ENCODE measurements at regions not wholly inside any gene's neighbourhood (a gene's known extent, or its start where the extent isn't known, plus 50 kb on each side); places are given as distances from the start of the nearest gene placed in this dataset.

- Histone ChIP-seq H3K4me1 (ENCODE audit: control insufficient read depth in 2 of 2, insufficient read depth in 1 of 2, low read depth in 1 of 2, low read length in 2 of 2) (peaks cover 3 to 5% of the 10 kb centered on the region in 2 donors), H2BK120ac (ENCODE audit: low read depth, low read length) (no peak overlapping the region), H3K79me1 (ENCODE audit: low read depth, low read length) (no peaks in the 10 kb centered on the region), H3K4ac (ENCODE audit: low read length) (no peak overlapping the region), H2BK12ac (ENCODE audit: low read length) (no peak overlapping the region), H3K4me2 (ENCODE audit: insufficient read depth, low read length, poor library complexity, severe bottlenecking) (no peak overlapping the region), H3K4me3 (ENCODE audit: low read length in 2 of 2) (no peak overlapping the region), H2AK5ac (ENCODE audit: low read depth, low read length) (no peak overlapping the region), H4K8ac (ENCODE audit: low read depth, low read length) (no peak overlapping the region), H3K9ac (ENCODE audit: low read depth, low read length, poor library complexity) (no peak overlapping the region), H2BK15ac (ENCODE audit: low read length) (no peak overlapping the region), H3K36me3 (replicated peaks in 1 of 2; ENCODE audit: control insufficient read depth in 2 of 2, insufficient read depth in 2 of 2, low read length in 2 of 2) (no peaks in the 10 kb centered on the region), H3K27ac (replicated peaks; ENCODE audit: low read length) (no peak overlapping the region), H2AFZ (ENCODE audit: low read length) (peak overlapping the region; percentile 10), H3K27me3 (ENCODE audit: control insufficient read depth in 3 of 3, insufficient read depth in 3 of 3, low read depth in 1 of 3, low read length in 3 of 3) (no peaks in the 10 kb centered on the region), H3K14ac (ENCODE audit: low read length) (no peak overlapping the region), H3K18ac (ENCODE audit: low read length) (no peak overlapping the region), H3K23ac (ENCODE audit: low read depth, low read length, poor library complexity) (no peak overlapping the region), H4K91ac (ENCODE audit: low read depth, low read length, poor library complexity) (no peak overlapping the region), H2BK5ac (ENCODE audit: low read length) (no peak overlapping the region), H3K9me3 (replicated peaks in 1 of 2; ENCODE audit: control insufficient read depth in 2 of 2, insufficient read depth in 1 of 2, low read depth in 1 of 2, low read length in 2 of 2) (no peaks in the 10 kb centered on the region)
- no CpG with 5 or more reads among the region's 7 CpGs for WGBS, 2 donors (ENCODE audit: extremely low coverage in 2 of 2, insufficient read length in 2 of 2, insufficient replicate concordance in 1 of 2)
- no peak for DNase-seq (ENCODE audit: low spot score)
Measured at GRCh38 chr13:33918199-33918932, 100.4 kb downstream of the RFC3 start.

- Histone ChIP-seq H2AFZ (ENCODE audit: low read length) (no peak overlapping the region), H2BK120ac (ENCODE audit: low read depth, low read length) (no peak overlapping the region), H2AK5ac (ENCODE audit: low read depth, low read length) (no peak overlapping the region), H3K4me3 (ENCODE audit: low read length in 2 of 2) (no peak overlapping the region), H3K4me2 (ENCODE audit: insufficient read depth, low read length, poor library complexity, severe bottlenecking) (no peak overlapping the region), H3K4me1 (ENCODE audit: control insufficient read depth in 2 of 2, insufficient read depth in 1 of 2, low read depth in 1 of 2, low read length in 2 of 2) (peaks cover 3 to 5% of the 10 kb centered on the region in 2 donors), H3K27ac (replicated peaks; ENCODE audit: low read length) (no peak overlapping the region), H4K91ac (ENCODE audit: low read depth, low read length, poor library complexity) (no peak overlapping the region), H2BK12ac (ENCODE audit: low read length) (no peak overlapping the region), H3K36me3 (replicated peaks in 1 of 2; ENCODE audit: control insufficient read depth in 2 of 2, insufficient read depth in 2 of 2, low read length in 2 of 2) (no peaks in the 10 kb centered on the region), H3K79me1 (ENCODE audit: low read depth, low read length) (no peaks in the 10 kb centered on the region), H3K9me3 (replicated peaks in 1 of 2; ENCODE audit: control insufficient read depth in 2 of 2, insufficient read depth in 1 of 2, low read depth in 1 of 2, low read length in 2 of 2) (no peaks in the 10 kb centered on the region), H3K9ac (ENCODE audit: low read depth, low read length, poor library complexity) (no peak overlapping the region), H3K27me3 (ENCODE audit: control insufficient read depth in 3 of 3, insufficient read depth in 3 of 3, low read depth in 1 of 3, low read length in 3 of 3) (no peaks in the 10 kb centered on the region), H3K4ac (ENCODE audit: low read length) (no peak overlapping the region), H3K23ac (ENCODE audit: low read depth, low read length, poor library complexity) (no peak overlapping the region), H2BK15ac (ENCODE audit: low read length) (no peak overlapping the region), H3K18ac (ENCODE audit: low read length) (no peak overlapping the region), H2BK5ac (ENCODE audit: low read length) (no peak overlapping the region), H4K8ac (ENCODE audit: low read depth, low read length) (no peak overlapping the region), H3K14ac (ENCODE audit: low read length) (no peak overlapping the region)
- no CpG with 5 or more reads among the region's 3 CpGs for WGBS, 2 donors (ENCODE audit: extremely low coverage in 2 of 2, insufficient read length in 2 of 2, insufficient replicate concordance in 1 of 2)
- no peak for DNase-seq (ENCODE audit: low spot score)
Measured at GRCh38 chr13:33919120-33919519, 101.2 kb downstream of the RFC3 start.

- no peaks in the 10 kb centered on the region for H3K27me3 ChIP-seq (ENCODE audit: control insufficient read depth in 3 of 3, insufficient read depth in 3 of 3, low read depth in 1 of 3, low read length in 3 of 3)
- no peak overlapping the region for H3K4me3 ChIP-seq (ENCODE audit: low read length in 2 of 2)
- H2BK120ac ChIP-seq (ENCODE audit: low read depth, low read length): no peak overlapping the region
- no peak overlapping the region for H3K27ac ChIP-seq (replicated peaks; ENCODE audit: low read length)
- H3K4ac ChIP-seq (ENCODE audit: low read length): no peak overlapping the region
- H2AK5ac ChIP-seq (ENCODE audit: low read depth, low read length): no peak overlapping the region
- H2AFZ ChIP-seq (ENCODE audit: low read length): no peak overlapping the region
- H3K9ac ChIP-seq (ENCODE audit: low read depth, low read length, poor library complexity): no peak overlapping the region
- DNase-seq (ENCODE audit: low spot score): no peak
- no CpG with 5 or more reads among the region's 1 CpG for WGBS, 2 donors (ENCODE audit: extremely low coverage in 2 of 2, insufficient read length in 2 of 2, insufficient replicate concordance in 1 of 2)
- H3K79me1 ChIP-seq (ENCODE audit: low read depth, low read length): no peaks in the 10 kb centered on the region
- H4K8ac ChIP-seq (ENCODE audit: low read depth, low read length): no peak overlapping the region
- no peak overlapping the region for H2BK12ac ChIP-seq (ENCODE audit: low read length)
- H3K18ac ChIP-seq (ENCODE audit: low read length): no peak overlapping the region
- no peak overlapping the region for H2BK15ac ChIP-seq (ENCODE audit: low read length)
- H4K91ac ChIP-seq (ENCODE audit: low read depth, low read length, poor library complexity): no peak overlapping the region
- no peaks in the 10 kb centered on the region for H3K36me3 ChIP-seq (replicated peaks in 1 of 2; ENCODE audit: control insufficient read depth in 2 of 2, insufficient read depth in 2 of 2, low read length in 2 of 2)
- no peak overlapping the region for H3K4me2 ChIP-seq (ENCODE audit: insufficient read depth, low read length, poor library complexity, severe bottlenecking)
- H3K14ac ChIP-seq (ENCODE audit: low read length): no peak overlapping the region
- no peak overlapping the region for H3K23ac ChIP-seq (ENCODE audit: low read depth, low read length, poor library complexity)
- H3K9me3 ChIP-seq (replicated peaks in 1 of 2; ENCODE audit: control insufficient read depth in 2 of 2, insufficient read depth in 1 of 2, low read depth in 1 of 2, low read length in 2 of 2): no peaks in the 10 kb centered on the region
- H3K4me1 ChIP-seq (ENCODE audit: control insufficient read depth in 2 of 2, insufficient read depth in 1 of 2, low read depth in 1 of 2, low read length in 2 of 2): no peaks in the 10 kb centered on the region
- no peak overlapping the region for H2BK5ac ChIP-seq (ENCODE audit: low read length)
Measured at GRCh38 chr13:33925563-33925962, 107.6 kb downstream of the RFC3 start.

- DNase-seq (ENCODE audit: low spot score): no peak
- no CpG with 5 or more reads among the region's 1 CpG for WGBS, 2 donors (ENCODE audit: extremely low coverage in 2 of 2, insufficient read length in 2 of 2, insufficient replicate concordance in 1 of 2)
- no peaks in the 10 kb centered on the region for H3K79me1 ChIP-seq (ENCODE audit: low read depth, low read length)
Measured at GRCh38 chr13:33927315-33927714, 109.4 kb downstream of the RFC3 start.

More at GRCh38 chr13:33927315-33927714, 109.4 kb downstream of the RFC3 start:
- Histone ChIP-seq H3K14ac (ENCODE audit: low read length) (no peak overlapping the region), H3K23ac (ENCODE audit: low read depth, low read length, poor library complexity) (no peak overlapping the region), H3K18ac (ENCODE audit: low read length) (no peak overlapping the region), H2BK12ac (ENCODE audit: low read length) (no peak overlapping the region), H2BK15ac (ENCODE audit: low read length) (no peak overlapping the region), H3K27ac (replicated peaks; ENCODE audit: low read length) (peak overlapping the region; percentile 29), H3K4ac (ENCODE audit: low read length) (no peak overlapping the region), H2BK5ac (ENCODE audit: low read length) (no peak overlapping the region), H3K4me1 (ENCODE audit: control insufficient read depth in 2 of 2, insufficient read depth in 1 of 2, low read depth in 1 of 2, low read length in 2 of 2) (peaks cover 0 to 7% of the 10 kb centered on the region in 2 donors), H3K9me3 (replicated peaks in 1 of 2; ENCODE audit: control insufficient read depth in 2 of 2, insufficient read depth in 1 of 2, low read depth in 1 of 2, low read length in 2 of 2) (no peaks in the 10 kb centered on the region), H4K91ac (ENCODE audit: low read depth, low read length, poor library complexity) (no peak overlapping the region), H3K4me2 (ENCODE audit: insufficient read depth, low read length, poor library complexity, severe bottlenecking) (no peak overlapping the region), H3K4me3 (ENCODE audit: low read length in 2 of 2) (no peak overlapping the region), H3K9ac (ENCODE audit: low read depth, low read length, poor library complexity) (no peak overlapping the region), H2AK5ac (ENCODE audit: low read depth, low read length) (no peak overlapping the region), H2BK120ac (ENCODE audit: low read depth, low read length) (no peak overlapping the region), H4K8ac (ENCODE audit: low read depth, low read length) (no peak overlapping the region), H2AFZ (ENCODE audit: low read length) (peak overlapping the region; percentile 72), H3K36me3 (replicated peaks in 1 of 2; ENCODE audit: control insufficient read depth in 2 of 2, insufficient read depth in 2 of 2, low read length in 2 of 2) (no peaks in the 10 kb centered on the region), H3K27me3 (ENCODE audit: control insufficient read depth in 3 of 3, insufficient read depth in 3 of 3, low read depth in 1 of 3, low read length in 3 of 3) (no peaks in the 10 kb centered on the region)

Data from neuronal stem cell (in vitro differentiated cells).